HG03196 (cell line): ENCODE measurements at regions not wholly inside any gene's neighbourhood (a gene's known extent, or its start where the extent isn't known, plus 50 kb on each side); places are given as distances from the start of the nearest gene placed in this dataset.

Experiments used
- ATAC-seq: cut with Tn5 transposase; IDR thresholded peaks from one replicate; pipeline ENCODE4 v1.9.1; 2021; ENCODE audit not compliant: unreplicated experiment

- no peak for ATAC-seq
Measured at GRCh38 chr6:98107801-98108200, 726.6 kb upstream of the POU3F2 start.

GRCh38 chr6:98116455-98116854 lies 717.9 kb upstream of the POU3F2 start:
- no peak for ATAC-seq

DNA sequence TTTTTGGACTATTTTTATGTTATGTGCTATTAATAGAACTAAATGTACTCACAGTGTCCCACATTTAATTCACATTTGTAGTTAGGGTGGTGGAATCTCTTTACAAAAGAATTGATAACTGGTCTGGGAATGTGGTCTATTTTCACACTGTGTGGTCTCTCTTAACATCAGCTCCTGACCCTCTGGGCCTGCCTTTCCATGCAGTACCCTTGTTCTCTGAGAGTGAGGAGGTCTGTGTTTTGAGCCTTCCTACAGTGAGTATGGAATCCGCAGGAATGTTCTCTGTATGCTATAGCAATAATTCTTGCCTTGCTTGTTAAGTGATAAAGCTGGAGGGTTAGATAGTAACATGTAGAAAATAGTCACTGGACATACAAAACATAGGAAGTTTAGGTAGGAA lies 717.3 kb upstream of the POU3F2 start:
- ATAC-seq, result no peak

GRCh38 chr6:98118397-98119045 lies 715.9 kb upstream of the POU3F2 start:
- no peak for ATAC-seq

DNA sequence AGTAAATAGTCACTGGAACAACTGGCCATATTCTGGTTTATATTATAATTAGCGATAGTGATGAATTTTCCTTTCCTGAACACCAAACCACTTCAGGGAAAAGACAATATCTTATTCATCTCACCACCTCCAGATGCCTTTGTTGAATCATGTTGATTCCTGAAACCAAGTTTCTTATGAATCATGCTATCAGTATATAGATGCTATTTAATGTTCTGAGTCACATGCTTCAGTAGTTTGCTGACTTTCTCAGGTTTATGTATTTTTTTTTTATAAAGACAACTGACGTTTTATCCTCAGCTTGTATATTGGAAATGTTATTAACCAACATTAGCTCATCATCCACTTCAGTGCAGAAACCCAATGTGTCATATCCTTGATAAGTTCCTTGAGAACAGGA lies 710.2 kb upstream of the POU3F2 start:
- no peak for ATAC-seq

- no peak for ATAC-seq
Measured at GRCh38 chr6:98131290-98131990, 702.9 kb upstream of the POU3F2 start.

GRCh38 chr6:98136333-98136732 lies 698.0 kb upstream of the POU3F2 start:
- no peak for ATAC-seq

DNA sequence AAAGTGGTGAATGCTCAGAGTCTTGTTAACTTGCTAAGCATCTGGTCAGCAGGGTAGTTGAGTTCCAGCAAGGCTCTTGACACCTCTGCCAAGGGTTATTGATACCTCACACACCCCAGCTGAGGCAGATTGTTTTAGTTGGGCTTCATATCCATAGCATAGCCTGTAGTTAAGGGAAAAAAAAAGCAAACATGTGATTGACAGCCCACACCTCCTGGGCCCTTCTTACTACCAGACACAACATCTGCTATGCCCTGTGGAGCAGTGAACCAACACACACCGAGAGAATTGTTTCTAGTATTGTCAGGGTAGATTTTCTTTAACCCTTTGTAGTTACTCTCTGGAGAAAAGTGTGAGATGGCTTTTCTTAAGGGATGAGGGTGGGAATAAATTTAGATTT lies 697.0 kb upstream of the POU3F2 start:
- no peak for ATAC-seq

DNA sequence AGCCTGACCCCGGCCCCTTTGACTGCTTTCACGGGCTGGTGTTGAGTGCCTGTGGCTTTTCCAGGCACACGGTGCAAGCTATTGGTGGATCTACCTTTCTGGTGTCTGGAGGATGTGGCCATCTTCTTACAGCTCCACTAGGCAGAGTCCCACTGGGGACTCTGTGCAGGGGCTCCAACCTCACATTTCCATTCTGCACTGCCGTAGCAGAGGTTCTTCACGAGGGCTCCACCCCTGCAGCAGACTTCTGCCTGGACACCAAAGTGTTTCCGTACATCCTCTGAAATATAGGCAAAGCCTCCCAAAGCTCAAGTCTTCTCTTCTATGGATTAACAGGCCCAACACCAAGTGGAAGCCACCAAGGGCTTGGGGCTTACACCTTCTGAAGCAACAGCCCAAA lies 691.5 kb upstream of the POU3F2 start:
- ATAC-seq, result no peak

DNA sequence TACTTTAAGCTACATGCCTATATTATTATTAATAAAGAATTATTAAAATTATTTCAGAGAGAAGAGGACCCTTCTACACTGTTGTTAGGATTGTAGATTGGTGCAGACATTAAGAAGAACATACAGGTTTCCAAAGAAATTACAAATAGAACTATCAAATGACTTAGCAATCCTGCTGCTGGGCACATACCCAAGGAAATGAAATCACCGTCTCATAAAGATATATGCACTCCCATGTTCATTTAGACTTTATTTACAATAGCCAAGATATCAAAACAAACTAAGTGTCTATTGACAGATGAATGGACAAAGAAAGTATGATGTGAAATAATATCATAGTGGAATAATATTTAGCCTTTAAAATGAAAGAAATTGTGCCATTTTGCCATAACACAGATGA lies 687.7 kb upstream of the POU3F2 start:
- no peak for ATAC-seq

- ATAC-seq, result no peak
Measured at GRCh38 chr6:98156580-98156979, 677.8 kb upstream of the POU3F2 start.

- no peak for ATAC-seq
Measured at GRCh38 chr6:98179606-98180005, 654.8 kb upstream of the POU3F2 start.

- no peak for ATAC-seq
Measured at GRCh38 chr6:98200084-98200483, 634.3 kb upstream of the POU3F2 start.

DNA sequence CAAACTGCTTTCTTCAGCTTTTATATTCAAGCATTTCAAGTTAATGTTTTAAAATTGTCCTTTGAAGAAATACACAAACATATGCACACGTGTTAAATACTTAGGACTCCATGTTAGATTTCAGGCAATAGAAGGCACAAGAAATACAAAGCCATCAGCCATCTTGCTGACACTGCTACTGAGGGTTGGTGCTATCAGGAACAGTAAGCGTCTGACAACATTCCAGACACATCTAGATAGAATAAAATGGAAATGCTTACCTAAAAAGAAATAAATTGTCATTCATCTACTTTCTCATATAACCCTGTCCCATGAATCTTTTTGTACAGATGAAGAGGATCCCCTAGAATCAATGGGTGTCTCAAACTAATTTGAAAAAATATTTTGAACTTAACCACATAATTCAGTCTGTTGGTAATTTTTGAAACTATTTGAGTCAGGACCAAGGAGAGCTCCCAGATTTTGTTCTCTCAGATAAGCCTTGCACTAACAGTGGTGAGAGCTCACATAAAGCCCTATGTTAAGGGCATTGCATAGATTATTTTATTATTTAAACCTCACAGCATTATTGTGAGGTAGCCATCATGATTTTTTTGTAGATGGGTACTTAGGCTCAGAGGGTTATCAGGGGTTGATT lies 631.1 kb upstream of the POU3F2 start:
- no peak for ATAC-seq

- ATAC-seq, result no peak
Measured at GRCh38 chr6:98212468-98212867, 621.9 kb upstream of the POU3F2 start.

DNA sequence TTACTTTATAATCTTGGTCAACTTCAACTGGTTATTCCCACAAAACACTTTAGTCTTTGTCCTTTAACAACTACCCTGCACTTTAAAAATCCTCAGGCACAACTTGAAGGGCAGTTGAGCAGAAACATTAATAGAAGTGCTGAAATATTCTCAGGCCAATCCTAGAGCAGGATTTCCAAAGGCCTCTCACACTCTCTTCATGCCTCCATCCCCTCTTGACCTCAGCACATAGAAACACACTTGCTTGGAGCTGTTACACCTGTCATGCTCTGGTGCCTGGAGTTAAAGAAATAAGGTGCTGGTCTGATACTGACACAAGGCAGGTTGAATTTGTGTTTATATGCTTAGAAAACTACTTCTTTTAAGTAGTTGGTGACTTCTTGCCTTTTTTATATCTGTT lies 618.8 kb upstream of the POU3F2 start:
- no peak for ATAC-seq

DNA sequence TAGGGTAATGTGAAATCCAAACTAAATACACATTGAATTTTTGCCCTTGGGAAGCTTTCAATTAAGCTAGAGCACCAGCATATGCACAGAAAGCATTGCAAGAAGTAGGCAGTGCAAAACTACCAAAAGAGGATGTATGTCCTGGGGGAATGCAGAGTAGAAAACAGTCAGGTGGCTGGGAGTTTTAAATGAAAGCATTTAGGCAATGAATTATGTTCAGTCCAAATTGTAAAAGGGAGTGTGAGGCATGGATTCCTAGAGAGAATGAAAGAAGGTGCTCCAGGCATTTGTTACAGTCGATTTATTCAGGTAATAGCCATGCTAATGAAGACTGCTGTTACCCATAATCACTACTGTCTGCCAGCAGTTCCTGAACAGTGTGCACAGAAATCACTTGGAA lies 604.1 kb upstream of the POU3F2 start:
- ATAC-seq, result no peak

DNA sequence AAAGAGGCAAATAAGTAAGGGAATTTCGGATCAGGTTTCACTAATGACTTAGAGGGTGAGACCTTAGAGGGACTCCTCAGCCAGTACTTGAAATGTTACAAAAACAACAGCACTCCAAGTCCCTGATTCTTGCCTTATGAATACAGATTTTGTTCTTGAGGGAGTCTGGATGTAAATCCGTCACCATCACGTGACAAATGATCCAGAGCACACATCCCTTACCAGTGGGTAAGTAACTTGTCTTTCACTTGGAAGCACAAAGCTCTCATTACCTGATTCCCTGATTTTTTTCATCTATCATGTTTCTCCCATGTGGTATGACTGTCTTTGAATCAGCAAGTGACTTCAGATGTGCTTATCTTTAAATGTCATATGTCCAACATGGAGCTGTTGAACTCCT lies 595.3 kb upstream of the POU3F2 start:
- no peak for ATAC-seq

GRCh38 chr6:98241630-98242029 lies 592.7 kb upstream of the POU3F2 start:
- no peak for ATAC-seq

DNA sequence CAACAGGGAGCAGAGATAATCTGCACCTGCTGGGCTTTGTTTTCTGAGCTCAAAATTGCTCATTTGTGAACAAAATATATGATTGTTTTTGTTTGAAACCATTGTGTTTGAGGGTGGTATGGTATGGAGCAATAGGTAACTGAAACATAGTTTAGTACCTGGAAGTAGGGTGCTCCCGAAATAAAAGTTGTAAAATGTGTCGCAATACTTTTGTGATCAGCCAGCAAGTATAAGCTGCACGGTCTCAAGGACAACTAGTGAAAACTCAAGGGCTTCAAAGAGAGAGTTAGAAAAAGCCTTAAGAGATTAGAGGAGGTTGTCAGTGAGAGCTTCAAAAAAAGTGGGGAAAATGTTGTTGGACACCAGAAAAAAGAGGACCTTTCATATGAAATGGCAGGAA lies 579.8 kb upstream of the POU3F2 start:
- no peak for ATAC-seq

GRCh38 chr6:98260382-98260781 lies 574.0 kb upstream of the POU3F2 start:
- no peak for ATAC-seq

DNA sequence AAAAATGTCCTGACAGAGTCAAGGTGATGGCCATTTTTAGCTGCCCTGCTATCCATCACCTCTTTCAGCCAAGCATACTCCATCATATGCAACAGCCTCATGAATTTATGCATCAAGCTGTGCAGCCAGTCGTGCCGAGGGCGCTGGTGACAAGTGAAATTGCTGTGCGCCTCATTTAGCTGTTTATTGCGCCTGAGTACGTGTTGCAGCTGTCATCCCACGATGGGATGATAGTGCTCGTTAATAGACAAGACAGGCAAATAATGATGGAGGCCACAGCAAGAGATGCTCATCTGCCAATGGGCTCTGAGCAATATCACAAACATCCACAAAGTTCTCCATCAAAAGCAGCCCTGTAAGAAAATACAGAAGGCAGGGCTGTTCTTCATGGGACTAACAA lies 562.3 kb upstream of the POU3F2 start:
- no peak for ATAC-seq

DNA sequence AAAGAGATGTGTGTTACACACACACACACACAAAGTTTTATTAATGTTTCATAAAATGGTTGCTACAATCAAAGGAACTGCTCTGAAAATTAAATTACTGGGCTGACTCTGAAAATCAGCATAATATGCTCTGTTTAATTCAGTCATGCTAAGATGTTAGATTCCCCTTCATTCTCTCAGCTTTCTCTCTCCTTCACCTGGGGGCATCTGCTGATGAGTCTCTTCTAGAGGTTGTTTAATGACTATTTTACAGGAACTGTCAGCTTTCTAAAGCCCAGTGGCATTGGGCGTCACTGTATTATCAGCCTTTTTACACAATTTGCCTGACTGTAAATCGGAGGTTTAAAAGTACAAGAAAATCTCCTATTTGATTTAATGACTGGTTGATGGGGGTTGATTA lies 559.7 kb upstream of the POU3F2 start:
- no peak for ATAC-seq
